Sigmoid colon (tissue), 6 donors: ENCODE measurements at regions not wholly inside any gene's neighbourhood (a gene's known extent, or its start where the extent isn't known, plus 50 kb on each side); places are given as distances from the start of the nearest gene placed in this dataset.

Experiments
- DNase-seq: peaks from one replicate; pipeline ENCODE4 v3.0.0-alpha.2; 2019
- H3K27ac ChIP-seq, 4 donors: fragments of 200-600 bp; sonication (generic); one replicate each; pipeline ENCODE4 v1.5.1; 2016 to 2019; ENCODE audit warnings: mild to moderate bottlenecking in 1 of 4
- H3K27me3 ChIP-seq, 3 donors: fragments of 200-600 bp; sonication (generic); one replicate each; pipeline ENCODE4 v1.5.1; 2019; ENCODE audit warnings: mild to moderate bottlenecking in 1 of 3
- H3K36me3 ChIP-seq, 4 donors: fragments of 200-600 bp; sonication (generic); one replicate each; pipeline ENCODE4 v1.5.1; 2016 to 2019
- H3K4me1 ChIP-seq, 4 donors: fragments of 200-600 bp; sonication (generic); one replicate each; pipeline ENCODE4 v1.5.1; 2017 to 2019
- H3K4me3 ChIP-seq, 4 donors: fragments of 200-600 bp; sonication (generic); one replicate each; pipeline ENCODE4 v1.5.1; 2017 to 2019; ENCODE audit warnings: mild to moderate bottlenecking in 2 of 4, moderate library complexity in 1 of 4
- H3K9me3 ChIP-seq, 4 donors: fragments of 200-600 bp in 3 of 4; sonication (generic) in 3 of 4; one replicate each; pipeline versions ENCODE4 v1.5.1 to v1.6.1; 2013 to 2019
- CTCF ChIP-seq, 4 experiments: fragments of 450-650 bp in 3 of 4; fragments of 200-600 bp in 1 of 4; IDR thresholded peaks; one replicate each; pipeline ENCODE4 v1.5.1; 2016 to 2019; ENCODE audit warnings: antibody characterized with exemption in 4 of 4, mild to moderate bottlenecking in 3 of 4, moderate library complexity in 2 of 4
- EP300 ChIP-seq, 4 donors: sonication (generic); formaldehyde crosslinking; IDR thresholded peaks; one replicate each; pipeline ENCODE4 v1.6.1; 2017; ENCODE audit warnings: antibody characterized with exemption in 4 of 4
- POLR2A ChIP-seq, 2 donors: fragments of 450-650 bp; IDR thresholded peaks; one replicate each; pipeline ENCODE4 v1.6.1; 2016; ENCODE audit warnings: antibody characterized with exemption in 2 of 2, mild to moderate bottlenecking in 2 of 2, moderate library complexity in 2 of 2
- POLR2AphosphoS5 ChIP-seq, 4 donors: sonication (generic); formaldehyde crosslinking; IDR thresholded peaks; one replicate each; pipeline ENCODE4 v1.6.1; 2017; ENCODE audit warnings: antibody characterized with exemption in 4 of 4
- WGBS, 2 donors: extraction: QIAGEN DNeasy Blood & Tissue Kit; methylation state at CpG; one replicate each; pipeline ENCODE4 v1.1.7; 2013; 5-methylcytosine and 5-hydroxymethylcytosine counted together
- intact Hi-C: fragments of 100-400 bp; cut with DNase I; formaldehyde crosslinking; loops from one replicate; pipeline ENCODE4 v1.15.1; 2023
- donor health status: healthy with polysubstance abuse.
- donor health status: healthy.

- intact Hi-C loops: no loop called here
Observed at GRCh38 chr1:22297999-22298398, 153.7 kb upstream of the ZBTB40 start.

GRCh38 chr1:22303816-22304215 lies 147.8 kb upstream of the ZBTB40 start:
- no peak for DNase-seq
- Histone ChIP-seq H3K36me3 (no peaks in the 10 kb centered on the region), H3K4me3 (no peak overlapping the region), H3K27ac (no peak overlapping the region), H3K27me3 (peaks cover 0 to 9% (median 4%) of the 10 kb centered on the region in 3 donors), H3K4me1 (no peaks in the 10 kb centered on the region), H3K9me3 (peaks cover 0 to 9% (median 0%) of the 10 kb centered on the region in 4 donors)
- no peak for TF ChIP-seq EP300 (IDR thresholded peaks at IDR 0.05)
- TF ChIP-seq CTCF (IDR thresholded peaks at IDR 0.05): no peak
- TF ChIP-seq POLR2A (IDR thresholded peaks at IDR 0.05): no peak
- TF ChIP-seq POLR2AphosphoS5 (IDR thresholded peaks at IDR 0.05): no peak
- intact Hi-C loops: no loop called here

More at GRCh38 chr1:22297999-22298398, 153.7 kb upstream of the ZBTB40 start:
- Histone ChIP-seq H3K4me1 (no peaks in the 10 kb centered on the region), H3K9me3 (no peaks in the 10 kb centered on the region), H3K27ac (no peak overlapping the region), H3K36me3 (no peaks in the 10 kb centered on the region), H3K4me3 (no peak overlapping the region), H3K27me3 (peaks cover 2 to 16% (median 8%) of the 10 kb centered on the region in 3 donors)
- 61 to 77% methylated on average over 1 of the region's 1 CpG for WGBS, 2 donors
- TF ChIP-seq EP300 (IDR thresholded peaks at IDR 0.05) (no peak), CTCF (IDR thresholded peaks at IDR 0.05) (no peak), POLR2AphosphoS5 (IDR thresholded peaks at IDR 0.05) (no peak), POLR2A (IDR thresholded peaks at IDR 0.05) (no peak)
- no peak for DNase-seq

- H3K36me3 ChIP-seq: no peaks in the 10 kb centered on the region
- peaks cover 0 to 5% (median 0%) of the 10 kb centered on the region in 3 donors for H3K27me3 ChIP-seq
- WGBS, 2 donors: 84 to 88% methylated on average over 2 of the region's 2 CpGs
- H3K4me3 ChIP-seq: no peak overlapping the region
- no peaks in the 10 kb centered on the region for H3K4me1 ChIP-seq
- intact Hi-C loops: no loop called here
- no peak overlapping the region for H3K27ac ChIP-seq
- DNase-seq: no peak
- TF ChIP-seq POLR2AphosphoS5 (IDR thresholded peaks at IDR 0.05) (no peak), CTCF (IDR thresholded peaks at IDR 0.05) (no peak), EP300 (IDR thresholded peaks at IDR 0.05) (no peak), POLR2A (IDR thresholded peaks at IDR 0.05) (no peak)
- no peaks in the 10 kb centered on the region for H3K9me3 ChIP-seq
Observed at GRCh38 chr1:22309572-22309971, 142.1 kb upstream of the ZBTB40 start.

GRCh38 chr1:22311461-22311860 lies 140.2 kb upstream of the ZBTB40 start:
- no peak for TF ChIP-seq EP300 (IDR thresholded peaks at IDR 0.05)
- no peak for TF ChIP-seq CTCF (IDR thresholded peaks at IDR 0.05)
- TF ChIP-seq POLR2A (IDR thresholded peaks at IDR 0.05): no peak
- no peak for TF ChIP-seq POLR2AphosphoS5 (IDR thresholded peaks at IDR 0.05)
- no peaks in the 10 kb centered on the region for H3K4me1 ChIP-seq
- no peak overlapping the region for H3K4me3 ChIP-seq
- H3K36me3 ChIP-seq: no peaks in the 10 kb centered on the region
- H3K27me3 ChIP-seq: peaks cover 0 to 5% (median 0%) of the 10 kb centered on the region in 3 donors
- intact Hi-C loops: no loop called here
- no peak overlapping the region for H3K27ac ChIP-seq
- 94% methylated on average over 6 of the region's 6 CpGs for WGBS, 2 donors
- no peaks in the 10 kb centered on the region for H3K9me3 ChIP-seq
- no peak for DNase-seq

- DNase-seq: no peak
- Histone ChIP-seq H3K4me1 (peaks cover 0 to under 1% (median 0%) of the 10 kb centered on the region in 4 donors), H3K27ac (no peak overlapping the region), H3K36me3 (no peaks in the 10 kb centered on the region), H3K4me3 (no peak overlapping the region), H3K9me3 (no peaks in the 10 kb centered on the region), H3K27me3 (peaks cover 0 to 6% (median 0%) of the 10 kb centered on the region in 3 donors)
- TF ChIP-seq EP300 (IDR thresholded peaks at IDR 0.05) (no peak), CTCF (IDR thresholded peaks at IDR 0.05) (no peak), POLR2A (IDR thresholded peaks at IDR 0.05) (no peak), POLR2AphosphoS5 (IDR thresholded peaks at IDR 0.05) (no peak)
- intact Hi-C loops: no loop called here
- 73 to 85% methylated on average over 8 of the region's 8 CpGs for WGBS, 2 donors
Observed at GRCh38 chr1:22313321-22313720, 138.3 kb upstream of the ZBTB40 start.
